NB4 (cell line): ENCODE measurements at regions not wholly inside any gene's neighbourhood (a gene's known extent, or its start where the extent isn't known, plus 50 kb on each side); places are given as distances from the start of the nearest gene placed in this dataset.

Experiments
- MAX ChIP-seq: IDR thresholded peaks from 2 replicates; pipeline ENCODE4 v1.6.1; 2011; ENCODE audit warnings: low read depth, low read length
- POLR2A ChIP-seq: IDR thresholded peaks from 2 replicates; pipeline ENCODE4 v1.6.1; 2011; ENCODE audit warnings: mild to moderate bottlenecking; ENCODE audit not compliant: insufficient read length; ENCODE audit errors: extremely low read depth
- TF ChIP-seq, protein P1 (sequence below): IDR thresholded peaks from one replicate; pipeline ENCODE4 v1.5.1; 2012; ENCODE audit warnings: low read depth, low read length

GRCh38 chr7:130901209-130901783, 167.3 kb upstream of the KLF14 start:
- TF ChIP-seq, protein P1, sequence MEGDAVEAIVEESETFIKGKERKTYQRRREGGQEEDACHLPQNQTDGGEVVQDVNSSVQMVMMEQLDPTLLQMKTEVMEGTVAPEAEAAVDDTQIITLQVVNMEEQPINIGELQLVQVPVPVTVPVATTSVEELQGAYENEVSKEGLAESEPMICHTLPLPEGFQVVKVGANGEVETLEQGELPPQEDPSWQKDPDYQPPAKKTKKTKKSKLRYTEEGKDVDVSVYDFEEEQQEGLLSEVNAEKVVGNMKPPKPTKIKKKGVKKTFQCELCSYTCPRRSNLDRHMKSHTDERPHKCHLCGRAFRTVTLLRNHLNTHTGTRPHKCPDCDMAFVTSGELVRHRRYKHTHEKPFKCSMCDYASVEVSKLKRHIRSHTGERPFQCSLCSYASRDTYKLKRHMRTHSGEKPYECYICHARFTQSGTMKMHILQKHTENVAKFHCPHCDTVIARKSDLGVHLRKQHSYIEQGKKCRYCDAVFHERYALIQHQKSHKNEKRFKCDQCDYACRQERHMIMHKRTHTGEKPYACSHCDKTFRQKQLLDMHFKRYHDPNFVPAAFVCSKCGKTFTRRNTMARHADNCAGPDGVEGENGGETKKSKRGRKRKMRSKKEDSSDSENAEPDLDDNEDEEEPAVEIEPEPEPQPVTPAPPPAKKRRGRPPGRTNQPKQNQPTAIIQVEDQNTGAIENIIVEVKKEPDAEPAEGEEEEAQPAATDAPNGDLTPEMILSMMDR: no peak
- no peak for TF ChIP-seq POLR2A
- no peak for TF ChIP-seq MAX
